GM12874 (cell line): ENCODE measurements at regions not wholly inside any gene's neighbourhood (a gene's known extent, or its start where the extent isn't known, plus 50 kb on each side); places are given as distances from the start of the nearest gene placed in this dataset.

ENCODE experiments used
- TF ChIP-seq, protein P1 (sequence below): IDR thresholded peaks from 2 replicates; pipeline ENCODE4 v1.5.1; 2011; ENCODE audit warnings: low read depth, mild to moderate bottlenecking, control low read depth, low read length, moderate library complexity; ENCODE audit not compliant: insufficient read depth

DNA sequence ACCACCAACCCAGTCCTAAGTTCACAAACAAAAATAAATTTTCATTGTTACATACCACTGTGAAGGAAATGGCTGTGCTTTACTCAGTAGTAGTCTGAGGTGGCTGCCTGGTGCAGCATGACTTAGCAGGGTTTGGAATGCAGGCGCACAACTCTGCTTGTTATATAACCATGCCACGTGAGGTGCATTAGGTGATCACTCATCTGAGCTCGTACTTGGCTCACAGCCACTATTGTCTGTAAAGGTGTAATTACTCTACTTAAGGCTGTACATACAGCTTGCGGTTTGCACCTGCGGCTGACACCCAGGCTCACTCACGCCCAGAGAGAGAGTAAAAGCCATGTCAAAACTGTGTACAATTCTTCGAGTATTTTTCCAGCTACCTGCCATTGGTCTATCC lies 599.4 kb downstream of the LTN1 start:
- TF ChIP-seq, protein P1, sequence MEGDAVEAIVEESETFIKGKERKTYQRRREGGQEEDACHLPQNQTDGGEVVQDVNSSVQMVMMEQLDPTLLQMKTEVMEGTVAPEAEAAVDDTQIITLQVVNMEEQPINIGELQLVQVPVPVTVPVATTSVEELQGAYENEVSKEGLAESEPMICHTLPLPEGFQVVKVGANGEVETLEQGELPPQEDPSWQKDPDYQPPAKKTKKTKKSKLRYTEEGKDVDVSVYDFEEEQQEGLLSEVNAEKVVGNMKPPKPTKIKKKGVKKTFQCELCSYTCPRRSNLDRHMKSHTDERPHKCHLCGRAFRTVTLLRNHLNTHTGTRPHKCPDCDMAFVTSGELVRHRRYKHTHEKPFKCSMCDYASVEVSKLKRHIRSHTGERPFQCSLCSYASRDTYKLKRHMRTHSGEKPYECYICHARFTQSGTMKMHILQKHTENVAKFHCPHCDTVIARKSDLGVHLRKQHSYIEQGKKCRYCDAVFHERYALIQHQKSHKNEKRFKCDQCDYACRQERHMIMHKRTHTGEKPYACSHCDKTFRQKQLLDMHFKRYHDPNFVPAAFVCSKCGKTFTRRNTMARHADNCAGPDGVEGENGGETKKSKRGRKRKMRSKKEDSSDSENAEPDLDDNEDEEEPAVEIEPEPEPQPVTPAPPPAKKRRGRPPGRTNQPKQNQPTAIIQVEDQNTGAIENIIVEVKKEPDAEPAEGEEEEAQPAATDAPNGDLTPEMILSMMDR = no peak

DNA sequence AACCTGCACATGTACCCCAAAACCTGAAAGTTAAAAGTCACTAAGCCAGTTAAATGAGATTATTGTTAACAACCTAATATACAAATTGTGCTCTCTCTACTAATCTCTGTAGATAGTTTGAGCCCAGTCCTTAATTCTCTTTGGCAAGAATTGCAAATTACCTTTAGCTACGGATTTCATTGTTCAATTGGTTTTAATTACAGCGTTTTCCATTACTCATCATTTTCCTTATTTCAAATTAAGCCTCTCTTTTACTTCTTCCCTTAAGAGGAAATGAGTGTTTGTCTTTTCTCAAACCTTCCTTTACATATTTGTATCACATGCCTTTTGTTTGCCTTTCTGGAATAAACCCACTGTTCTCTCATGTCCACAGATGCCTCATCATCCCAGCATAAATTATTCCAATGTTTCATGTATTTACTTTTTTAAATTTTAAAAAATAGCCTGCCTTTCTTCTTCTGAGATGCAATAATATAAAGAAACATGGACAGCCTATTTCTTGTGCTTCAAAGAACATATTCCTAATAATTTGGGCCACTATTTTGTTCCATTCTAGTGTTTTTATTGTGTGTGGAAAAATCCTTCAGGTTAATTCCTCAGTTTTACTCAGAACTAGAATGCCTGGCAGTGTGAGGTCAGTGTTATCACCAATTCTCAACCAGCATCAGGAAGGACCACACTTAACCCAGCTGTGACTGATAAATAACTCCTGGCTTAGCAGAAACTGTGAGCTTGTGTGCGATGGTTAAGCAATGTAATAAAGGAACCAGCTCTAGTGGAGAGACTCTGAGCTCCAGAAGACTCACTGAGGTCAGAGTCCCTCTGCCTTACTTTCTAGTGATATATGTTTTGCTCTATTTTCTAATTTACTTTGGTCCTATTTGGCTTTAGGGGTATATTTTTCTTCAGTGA lies 600.5 kb downstream of the LTN1 start:
- TF ChIP-seq, protein P1 = no peak

DNA sequence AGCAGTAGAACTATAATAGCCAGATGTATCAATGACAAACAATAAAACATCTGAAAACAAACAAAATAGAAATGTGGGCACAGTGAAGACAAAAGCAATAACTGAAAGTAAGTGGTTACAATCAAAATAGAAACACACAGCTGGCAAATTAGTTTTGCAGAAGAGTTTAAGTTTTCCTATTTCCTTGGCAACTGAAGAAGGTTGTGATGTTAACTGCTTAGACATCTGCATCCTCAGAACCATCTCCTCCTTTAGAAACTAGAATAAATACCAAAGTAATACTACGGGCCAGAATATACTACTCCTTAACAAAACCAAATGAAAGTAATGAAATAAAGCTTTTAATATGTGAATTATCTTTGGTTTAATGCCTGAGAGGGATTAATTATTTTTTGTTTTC lies 605.5 kb downstream of the LTN1 start:
- TF ChIP-seq, protein P1 = no peak

DNA sequence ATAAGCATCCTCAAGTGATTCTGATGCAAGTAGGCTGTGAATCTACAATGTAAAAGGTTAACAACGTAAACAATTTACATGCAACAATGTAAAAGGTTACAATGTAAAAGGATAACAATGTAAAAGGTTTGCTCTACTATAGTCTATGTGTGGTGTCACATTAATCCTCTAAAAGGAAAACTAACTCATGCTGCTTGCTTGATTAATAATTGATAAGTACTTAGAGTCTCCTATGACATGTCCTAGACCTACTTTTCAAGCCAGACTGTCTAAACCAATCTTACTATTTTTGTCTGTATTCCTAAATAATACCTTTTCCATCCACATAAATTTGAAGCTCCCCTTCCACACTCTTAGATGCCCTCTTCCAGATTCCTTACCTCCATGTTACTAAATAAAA lies 606.8 kb downstream of the LTN1 start:
- TF ChIP-seq, protein P1 = no peak

DNA sequence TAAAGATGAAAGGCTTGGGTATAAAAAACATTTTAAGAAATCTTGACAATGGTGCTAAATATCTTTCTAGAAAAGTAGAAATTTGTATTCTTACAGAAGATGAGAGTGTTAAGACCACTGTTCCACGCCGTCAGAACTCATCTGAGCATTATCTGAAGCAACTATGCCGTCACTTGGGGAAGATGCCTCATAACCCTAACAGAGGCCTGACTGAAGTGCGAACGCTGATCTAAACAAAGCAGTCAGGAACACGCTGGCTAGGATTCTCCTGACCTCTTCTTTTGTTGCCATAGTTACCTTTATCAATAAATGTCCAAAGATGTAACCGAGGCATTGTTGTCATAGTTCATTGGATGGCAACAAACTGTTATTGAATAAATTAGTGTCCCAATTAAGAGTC lies 612.4 kb downstream of the LTN1 start:
- TF ChIP-seq, protein P1 = no peak

DNA sequence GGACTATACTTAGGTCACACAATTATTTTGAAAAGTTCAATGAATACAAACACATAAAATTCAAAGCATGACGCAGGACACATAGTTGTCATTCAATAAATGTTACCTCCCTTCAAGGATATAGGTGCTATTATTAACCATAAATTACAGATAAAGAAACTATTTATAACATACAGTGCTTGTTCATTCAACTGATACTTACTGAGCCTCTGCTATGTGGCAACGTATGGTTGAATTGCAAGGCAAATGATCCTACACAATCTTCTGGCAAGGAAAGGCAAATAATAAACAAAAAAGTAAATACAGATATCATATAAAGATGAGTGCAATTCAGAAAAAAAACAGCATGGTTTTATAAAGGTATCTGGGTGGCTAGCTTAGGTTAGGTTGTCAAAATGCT lies 614.7 kb downstream of the LTN1 start:
- TF ChIP-seq, protein P1 = no peak

DNA sequence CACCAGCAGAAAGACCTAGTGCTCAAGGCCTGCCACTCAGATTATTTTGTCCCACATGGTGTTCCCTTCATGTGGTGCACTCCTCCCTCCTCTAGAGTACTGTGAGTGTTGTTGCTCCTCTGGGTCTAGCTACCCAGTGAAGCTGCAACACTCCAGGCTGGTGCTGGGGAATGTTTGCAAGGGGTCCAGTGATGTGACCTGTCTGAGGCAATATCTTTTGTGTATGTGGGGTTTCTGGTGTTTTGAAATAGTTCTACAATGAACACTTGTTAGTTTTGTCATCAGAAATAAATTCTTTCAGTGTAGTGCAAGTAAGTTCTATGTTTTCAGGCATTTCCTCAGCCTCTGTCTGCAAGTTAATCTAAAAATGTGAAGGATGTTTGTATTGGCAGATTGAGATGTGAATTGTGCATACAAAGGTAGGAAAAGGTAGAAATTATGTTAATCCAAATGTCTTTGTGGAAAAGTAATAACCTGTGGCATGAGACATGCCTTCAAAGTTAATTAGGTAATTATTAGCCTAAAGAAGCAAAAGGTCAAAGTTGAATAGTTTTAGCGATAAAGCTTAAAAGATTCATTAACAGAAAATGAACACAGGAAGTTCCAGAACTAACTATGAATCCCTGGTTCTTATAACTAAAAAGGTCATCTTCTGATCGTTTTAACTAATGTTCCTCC lies 616.8 kb downstream of the LTN1 start:
- TF ChIP-seq, protein P1 = no peak
